OCI-LY7 (cell line): ENCODE measurements at regions not wholly inside any gene's neighbourhood (a gene's known extent, or its start where the extent isn't known, plus 50 kb on each side); places are given as distances from the start of the nearest gene placed in this dataset.

Source experiments
- BruUV-seq: library from RNA; stranded (reverse); fragments of 400-500 nt; replicated peaks from 2 replicates; lab custom pipeline; 2021; lab: Mats Ljungman, UMichigan
- CTCF ChIA-PET: fragments of 300-600 bp; sonication (Branson Sonifier 250); formaldehyde crosslinking; loops from one replicate; lab custom pipeline; 2022; ENCODE audit warnings: antibody characterized with exemption; ENCODE audit not compliant: unreplicated experiment; lab: Charles Lee
- POLR2A ChIA-PET: fragments of 300-600 bp; sonication (Branson Sonifier 250); formaldehyde crosslinking; loops from one replicate; lab custom pipeline; 2022; ENCODE audit warnings: antibody characterized with exemption; lab: Charles Lee
- DNase-seq: peaks from one replicate; pipeline ENCODE4 v3.0.0-alpha.2; 2015; ENCODE audit warnings: low spot score
- H2AFZ ChIP-seq: fragments of 200-600 bp; sonication (generic), shearing (Covaris generic); 2 replicates; pipeline ENCODE4 v1.6.1; 2014; ENCODE audit warnings: mild to moderate bottlenecking, antibody characterized with exemption, low read length, moderate library complexity
- H3K27ac ChIP-seq: fragments of 200-600 bp; sonication (generic); 2 replicates; pipeline ENCODE4 v1.5.1; 2014; ENCODE audit warnings: mixed run types, low read depth, mild to moderate bottlenecking, moderate library complexity, low read length, inconsistent platforms; ENCODE audit not compliant: poor library complexity, severe bottlenecking
- H3K36me3 ChIP-seq: fragments of 200-600 bp; sonication (generic); 2 replicates; pipeline ENCODE4 v1.6.1; 2014; ENCODE audit warnings: mild to moderate bottlenecking, antibody characterized with exemption, low read length, moderate library complexity, mixed read lengths; ENCODE audit not compliant: insufficient read depth
- H3K4me1 ChIP-seq: fragments of 200-600 bp; sonication (generic); 2 replicates; pipeline ENCODE4 v1.5.1; 2014; ENCODE audit warnings: mild to moderate bottlenecking, low read length; ENCODE audit not compliant: insufficient read depth, poor library complexity, severe bottlenecking
- H3K4me2 ChIP-seq: fragments of 200-600 bp; sonication (generic); 2 replicates; pipeline ENCODE4 v1.6.1; 2014; ENCODE audit warnings: mild to moderate bottlenecking, low read length
- H3K4me3 ChIP-seq: fragments of 200-600 bp; sonication (generic); 2 replicates; pipeline ENCODE4 v1.5.1; 2014; ENCODE audit warnings: mild to moderate bottlenecking, low read depth, low read length; ENCODE audit not compliant: poor library complexity, severe bottlenecking
- H3K79me2 ChIP-seq: fragments of 200-600 bp; sonication (generic); 2 replicates; pipeline ENCODE4 v1.6.1; 2016; ENCODE audit warnings: low read depth, mild to moderate bottlenecking, low read length, moderate library complexity, mixed read lengths; ENCODE audit not compliant: insufficient read depth
- H3K9me2 ChIP-seq: fragments of 200-600 bp; sonication (generic); 2 replicates; pipeline ENCODE4 v1.6.1; 2016; ENCODE audit warnings: mild to moderate bottlenecking, low read length, mixed read lengths; ENCODE audit not compliant: insufficient read depth
- H3K9me3 ChIP-seq: fragments of 200-600 bp; sonication (generic); 2 replicates; pipeline ENCODE4 v1.6.1; 2014; ENCODE audit warnings: mild to moderate bottlenecking, mixed run types, low read length, mixed read lengths
- H4K20me1 ChIP-seq: fragments of 200-600 bp; sonication (generic); 2 replicates; pipeline ENCODE4 v1.6.1; 2014; ENCODE audit warnings: mild to moderate bottlenecking, antibody characterized with exemption, low read length, moderate library complexity, mixed read lengths; ENCODE audit not compliant: insufficient read depth
- EZH2phosphoT487 ChIP-seq: fragments of 200-600 bp; sonication (generic); IDR thresholded peaks from 2 replicates; pipeline ENCODE4 v1.6.1; 2018; ENCODE audit warnings: low read depth, borderline replicate concordance, mild to moderate bottlenecking, mixed run types, antibody characterized with exemption, low read length, moderate library complexity, mixed read lengths
- intact Hi-C: fragments of 100-400 bp; cut with micrococcal nuclease; formaldehyde crosslinking; loops from one replicate; pipeline ENCODE4 v1.10.0; 2022; ENCODE audit not compliant: unreplicated experiment
- TF ChIP-seq, protein P1 (sequence below): fragments of 200-600 bp; sonication (generic); conservative IDR thresholded peaks from 2 replicates; pipeline ENCODE4 v1.5.1; 2014; ENCODE audit warnings: mild to moderate bottlenecking, antibody characterized with exemption, low read length, moderate library complexity, mixed read lengths

GRCh38 chr13:89372193-89372592 lies 1701.0 kb downstream of the SLITRK5 start:
- Histone ChIP-seq H3K79me2 (no peaks in the 10 kb centered on the region), H3K4me3 (no peak overlapping the region), H4K20me1 (no peaks in the 10 kb centered on the region), H3K4me2 (no peak overlapping the region), H3K4me1 (no peaks in the 10 kb centered on the region), H3K9me3 (peaks cover 9% of the 10 kb centered on the region; the same call in 1 of the 2 replicates), H3K9me2 (0 out of 2 replicates have a peak, but pooled peaks cover under 1% of the 10 kb centered on the region), H3K36me3 (no peaks in the 10 kb centered on the region), H2AFZ (no peak overlapping the region), H3K27ac (no peak overlapping the region)
- DNase-seq = no peak
- TF ChIP-seq, protein P1, sequence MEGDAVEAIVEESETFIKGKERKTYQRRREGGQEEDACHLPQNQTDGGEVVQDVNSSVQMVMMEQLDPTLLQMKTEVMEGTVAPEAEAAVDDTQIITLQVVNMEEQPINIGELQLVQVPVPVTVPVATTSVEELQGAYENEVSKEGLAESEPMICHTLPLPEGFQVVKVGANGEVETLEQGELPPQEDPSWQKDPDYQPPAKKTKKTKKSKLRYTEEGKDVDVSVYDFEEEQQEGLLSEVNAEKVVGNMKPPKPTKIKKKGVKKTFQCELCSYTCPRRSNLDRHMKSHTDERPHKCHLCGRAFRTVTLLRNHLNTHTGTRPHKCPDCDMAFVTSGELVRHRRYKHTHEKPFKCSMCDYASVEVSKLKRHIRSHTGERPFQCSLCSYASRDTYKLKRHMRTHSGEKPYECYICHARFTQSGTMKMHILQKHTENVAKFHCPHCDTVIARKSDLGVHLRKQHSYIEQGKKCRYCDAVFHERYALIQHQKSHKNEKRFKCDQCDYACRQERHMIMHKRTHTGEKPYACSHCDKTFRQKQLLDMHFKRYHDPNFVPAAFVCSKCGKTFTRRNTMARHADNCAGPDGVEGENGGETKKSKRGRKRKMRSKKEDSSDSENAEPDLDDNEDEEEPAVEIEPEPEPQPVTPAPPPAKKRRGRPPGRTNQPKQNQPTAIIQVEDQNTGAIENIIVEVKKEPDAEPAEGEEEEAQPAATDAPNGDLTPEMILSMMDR = no peak
- TF ChIP-seq EZH2phosphoT487 = no peak
- intact Hi-C loops = no loop called here
- POLR2A ChIA-PET = interaction anchor here (1.7 to 3.4 kb wide), 2 partner anchors 11 to 14 kb away, joined by 5 to 15 read pairs; no protein-coding TSS in a partner anchor
- CTCF ChIA-PET = no interaction called here
- no TSS peak for BruUV-seq

- intact Hi-C loops = no loop called here
- no peak overlapping the region for H3K4me2 ChIP-seq
Observed at GRCh38 chr13:89375839-89376238, 1704.7 kb downstream of the SLITRK5 start.

DNA sequence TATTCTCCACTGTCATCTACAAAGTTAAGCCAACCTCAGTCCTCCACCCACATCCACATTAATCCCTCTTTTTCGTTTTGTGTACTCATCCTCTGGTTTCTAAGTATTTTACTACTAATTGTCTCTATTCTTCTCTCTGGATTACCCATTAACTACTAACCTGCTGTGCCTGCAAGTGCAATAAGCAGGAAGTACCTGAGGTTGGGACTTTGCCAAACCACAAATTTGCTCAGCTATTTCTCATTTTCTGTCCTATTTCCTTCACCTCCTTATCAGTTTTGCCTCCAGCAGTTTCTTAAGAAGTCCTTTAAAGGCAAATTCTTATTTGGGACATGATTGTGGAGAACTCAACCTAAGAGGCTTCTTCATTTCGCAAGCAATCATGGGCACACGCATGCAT lies 1708.9 kb downstream of the SLITRK5 start:
- H3K9me2 ChIP-seq = 0 out of 2 replicates have a peak, but pooled peaks cover 3% of the 10 kb centered on the region
- H3K4me3 ChIP-seq = no peak overlapping the region
- H2AFZ ChIP-seq = no peak overlapping the region
- H3K4me2 ChIP-seq = no peak overlapping the region
- H3K79me2 ChIP-seq = no peaks in the 10 kb centered on the region
- BruUV-seq = no TSS peak
- no peak for DNase-seq
- H3K36me3 ChIP-seq = no peaks in the 10 kb centered on the region
- H3K27ac ChIP-seq = no peak overlapping the region
- CTCF ChIA-PET = no interaction called here
- peaks cover 19% of the 10 kb centered on the region; the same call in 1 of the 2 replicates for H3K9me3 ChIP-seq
- no peaks in the 10 kb centered on the region for H4K20me1 ChIP-seq
- POLR2A ChIA-PET = no interaction called here
- H3K4me1 ChIP-seq = no peaks in the 10 kb centered on the region
- intact Hi-C loops = no loop called here
- TF ChIP-seq EZH2phosphoT487 = no peak
- TF ChIP-seq, protein P1 = no peak

More at GRCh38 chr13:89375839-89376238, 1704.7 kb downstream of the SLITRK5 start:
- no peaks in the 10 kb centered on the region for H4K20me1 ChIP-seq
- DNase-seq = no peak
- H3K4me1 ChIP-seq = no peaks in the 10 kb centered on the region
- no peak overlapping the region for H3K27ac ChIP-seq
- no peaks in the 10 kb centered on the region for H3K36me3 ChIP-seq
- ChIA-PET POLR2A (interaction anchor here (0.8 to 2.3 kb wide), 3 partner anchors 8 to 12 kb away, joined by 3 to 12 read pairs (median 3); no protein-coding TSS in a partner anchor), CTCF (no interaction called here)
- TF ChIP-seq, protein P1 = no peak
- no peak for TF ChIP-seq EZH2phosphoT487
- BruUV-seq = no TSS peak
- H3K79me2 ChIP-seq = no peaks in the 10 kb centered on the region
- 0 out of 2 replicates have a peak, but pooled peaks cover 3% of the 10 kb centered on the region for H3K9me2 ChIP-seq
- no peak overlapping the region for H3K4me3 ChIP-seq
- H3K9me3 ChIP-seq = peaks cover 16% of the 10 kb centered on the region; the same call in 1 of the 2 replicates
- no peak overlapping the region for H2AFZ ChIP-seq
